Loucy (cell line): ENCODE measurements at regions not wholly inside any gene's neighbourhood (a gene's known extent, or its start where the extent isn't known, plus 50 kb on each side); places are given as distances from the start of the nearest gene placed in this dataset.

Experiments used
- H2AFZ ChIP-seq: fragments of 200-600 bp; sonication (generic); 2 replicates; pipeline ENCODE4 v1.6.0; 2016; ENCODE audit warnings: antibody characterized with exemption, mild to moderate bottlenecking, low read length, moderate library complexity
- H3F3A ChIP-seq: fragments of 200-600 bp; 2 replicates; pipeline ENCODE4 v1.6.0; 2016; ENCODE audit warnings: antibody characterized with exemption, low read depth, mild to moderate bottlenecking
- H3K27me3 ChIP-seq: fragments of 200-600 bp; sonication (generic); 2 replicates; pipeline ENCODE4 v1.6.1; 2014; ENCODE audit warnings: low read length, mild to moderate bottlenecking; ENCODE audit not compliant: insufficient read depth, poor library complexity, severe bottlenecking
- H3K36me3 ChIP-seq: fragments of 200-600 bp; sonication (generic); 2 replicates; pipeline ENCODE4 v1.6.1; 2016; ENCODE audit warnings: low read length; ENCODE audit not compliant: insufficient read depth
- H3K4me1 ChIP-seq: fragments of 200-600 bp; sonication (generic); 2 replicates; pipeline ENCODE4 v1.5.1; 2014; ENCODE audit warnings: low read length, mild to moderate bottlenecking; ENCODE audit not compliant: insufficient read depth, poor library complexity, severe bottlenecking
- H3K4me2 ChIP-seq: fragments of 200-600 bp; sonication (generic); 2 replicates; pipeline ENCODE4 v1.6.0; 2014; ENCODE audit warnings: antibody characterized with exemption, low read length, low read depth, mild to moderate bottlenecking; ENCODE audit not compliant: poor library complexity, severe bottlenecking
- H3K4me3 ChIP-seq: fragments of 200-600 bp; sonication (generic); 2 replicates; pipeline ENCODE4 v1.5.1; 2014; ENCODE audit warnings: low read length, mild to moderate bottlenecking, mixed read lengths; ENCODE audit not compliant: poor library complexity, severe bottlenecking
- H3K79me2 ChIP-seq: fragments of 200-600 bp; sonication (generic); 2 replicates; pipeline ENCODE4 v1.6.1; 2014; ENCODE audit warnings: low read length; ENCODE audit not compliant: insufficient read depth
- H3K9ac ChIP-seq: fragments of 200-600 bp; sonication (generic); 2 replicates; pipeline ENCODE4 v1.6.0; 2014; ENCODE audit warnings: mild to moderate bottlenecking, low read depth, low read length, moderate library complexity; ENCODE audit not compliant: poor library complexity, severe bottlenecking
- H3K9me2 ChIP-seq: fragments of 200-600 bp; sonication (generic); replicated peaks from 2 replicates; pipeline ENCODE4 v1.6.1; 2016; ENCODE audit warnings: low read depth, low read length, mixed read lengths
- H3K9me3 ChIP-seq: fragments of 200-600 bp; sonication (generic); 2 replicates; pipeline ENCODE4 v1.6.1; 2014; ENCODE audit warnings: mild to moderate bottlenecking, antibody characterized with exemption, low read length, low read depth; ENCODE audit not compliant: insufficient read depth
- H4K20me1 ChIP-seq: fragments of 200-600 bp; sonication (generic); 2 replicates; pipeline ENCODE4 v1.6.0; 2014; ENCODE audit warnings: antibody characterized with exemption, low read length, mild to moderate bottlenecking; ENCODE audit not compliant: insufficient read depth, poor library complexity, severe bottlenecking
- EZH2phosphoT487 ChIP-seq: fragments of 200-600 bp; IDR thresholded peaks from 2 replicates; pipeline ENCODE4 v1.6.1; 2018; ENCODE audit warnings: antibody characterized with exemption, mild to moderate bottlenecking, moderate library complexity, borderline replicate concordance
- TF ChIP-seq, protein P1 (sequence below): fragments of 200-600 bp; sonication (generic); conservative IDR thresholded peaks from 2 replicates; pipeline ENCODE4 v1.5.1; 2014; ENCODE audit warnings: mild to moderate bottlenecking, antibody characterized with exemption, low read length

DNA sequence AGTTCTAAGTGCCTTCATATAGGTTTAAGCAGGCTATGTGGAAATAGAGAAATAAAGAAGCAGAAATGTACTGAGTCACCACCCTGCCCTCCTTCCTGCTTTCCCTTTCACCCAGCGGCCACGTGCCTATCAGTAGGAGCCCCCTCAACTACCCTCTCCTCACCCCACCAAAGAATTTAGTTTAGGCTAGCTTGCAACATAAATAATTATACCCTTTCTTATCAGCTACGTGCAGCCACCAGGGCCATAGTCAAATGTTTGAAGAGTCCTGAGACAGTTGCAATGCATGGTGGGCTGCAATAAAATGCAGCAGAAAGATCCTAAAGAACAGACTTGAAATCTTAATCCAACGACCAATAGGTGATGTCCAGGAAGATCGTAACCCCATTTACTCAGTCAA is 101.2 kb downstream of the RTP5 start:
- Histone ChIP-seq H3K27me3 (no peaks in the 10 kb centered on the region), H3K4me3 (no peak overlapping the region), H3K79me2 (no peaks in the 10 kb centered on the region), H3F3A (peaks cover 10% of the 10 kb centered on the region; the same call in 1 of the 2 replicates), H4K20me1 (no peaks in the 10 kb centered on the region), H3K9me2 (no peaks in the 10 kb centered on the region), H2AFZ (no peak overlapping the region), H3K9me3 (peaks cover 3% of the 10 kb centered on the region; the same call in 1 of the 2 replicates), H3K9ac (peak overlapping the region; percentile 7), H3K4me2 (peak overlapping the region; percentile 25), H3K36me3 (peaks cover 9% of the 10 kb centered on the region; the same call in 1 of the 2 replicates), H3K4me1 (peaks cover 38% of the 10 kb centered on the region)
- TF ChIP-seq EZH2phosphoT487, result no peak
- TF ChIP-seq, protein P1, sequence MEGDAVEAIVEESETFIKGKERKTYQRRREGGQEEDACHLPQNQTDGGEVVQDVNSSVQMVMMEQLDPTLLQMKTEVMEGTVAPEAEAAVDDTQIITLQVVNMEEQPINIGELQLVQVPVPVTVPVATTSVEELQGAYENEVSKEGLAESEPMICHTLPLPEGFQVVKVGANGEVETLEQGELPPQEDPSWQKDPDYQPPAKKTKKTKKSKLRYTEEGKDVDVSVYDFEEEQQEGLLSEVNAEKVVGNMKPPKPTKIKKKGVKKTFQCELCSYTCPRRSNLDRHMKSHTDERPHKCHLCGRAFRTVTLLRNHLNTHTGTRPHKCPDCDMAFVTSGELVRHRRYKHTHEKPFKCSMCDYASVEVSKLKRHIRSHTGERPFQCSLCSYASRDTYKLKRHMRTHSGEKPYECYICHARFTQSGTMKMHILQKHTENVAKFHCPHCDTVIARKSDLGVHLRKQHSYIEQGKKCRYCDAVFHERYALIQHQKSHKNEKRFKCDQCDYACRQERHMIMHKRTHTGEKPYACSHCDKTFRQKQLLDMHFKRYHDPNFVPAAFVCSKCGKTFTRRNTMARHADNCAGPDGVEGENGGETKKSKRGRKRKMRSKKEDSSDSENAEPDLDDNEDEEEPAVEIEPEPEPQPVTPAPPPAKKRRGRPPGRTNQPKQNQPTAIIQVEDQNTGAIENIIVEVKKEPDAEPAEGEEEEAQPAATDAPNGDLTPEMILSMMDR, result no peak

DNA sequence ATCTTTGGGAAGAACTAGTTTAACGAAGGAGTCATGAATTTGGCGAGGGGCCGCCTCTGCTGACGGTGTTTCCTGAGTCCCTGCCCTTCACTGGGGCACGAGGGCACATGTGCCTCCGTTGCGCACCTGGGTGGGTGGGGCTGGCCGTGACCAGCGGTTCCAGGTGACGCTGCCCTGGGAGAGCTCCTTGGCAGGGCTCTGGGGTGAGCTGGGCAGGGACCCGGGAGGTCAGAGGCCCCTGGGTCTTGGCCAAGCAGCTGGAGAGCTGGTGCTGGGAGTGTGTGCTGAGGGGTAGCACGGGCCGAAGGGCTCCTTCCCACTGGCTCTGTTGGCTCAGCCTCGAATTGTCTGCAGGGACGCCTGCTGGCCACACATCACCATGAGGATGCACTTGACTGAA is 104.6 kb downstream of the RTP5 start:
- no peaks in the 10 kb centered on the region for H3K9me2 ChIP-seq
- H3K9ac ChIP-seq, result no peak overlapping the region
- H3K4me3 ChIP-seq, result no peak overlapping the region
- H3K36me3 ChIP-seq, result peaks cover 9% of the 10 kb centered on the region; the same call in 1 of the 2 replicates
- H3K4me1 ChIP-seq, result peaks cover 22% of the 10 kb centered on the region
- H2AFZ ChIP-seq, result no peak overlapping the region
- TF ChIP-seq, protein P1, result no peak
- TF ChIP-seq EZH2phosphoT487, result no peak
- H3K79me2 ChIP-seq, result no peaks in the 10 kb centered on the region
- no peak overlapping the region for H3K4me2 ChIP-seq
- H3K27me3 ChIP-seq, result no peaks in the 10 kb centered on the region
- H3F3A ChIP-seq, result no peaks in the 10 kb centered on the region
- H3K9me3 ChIP-seq, result peaks cover 3% of the 10 kb centered on the region; the same call in 1 of the 2 replicates
- no peaks in the 10 kb centered on the region for H4K20me1 ChIP-seq

DNA sequence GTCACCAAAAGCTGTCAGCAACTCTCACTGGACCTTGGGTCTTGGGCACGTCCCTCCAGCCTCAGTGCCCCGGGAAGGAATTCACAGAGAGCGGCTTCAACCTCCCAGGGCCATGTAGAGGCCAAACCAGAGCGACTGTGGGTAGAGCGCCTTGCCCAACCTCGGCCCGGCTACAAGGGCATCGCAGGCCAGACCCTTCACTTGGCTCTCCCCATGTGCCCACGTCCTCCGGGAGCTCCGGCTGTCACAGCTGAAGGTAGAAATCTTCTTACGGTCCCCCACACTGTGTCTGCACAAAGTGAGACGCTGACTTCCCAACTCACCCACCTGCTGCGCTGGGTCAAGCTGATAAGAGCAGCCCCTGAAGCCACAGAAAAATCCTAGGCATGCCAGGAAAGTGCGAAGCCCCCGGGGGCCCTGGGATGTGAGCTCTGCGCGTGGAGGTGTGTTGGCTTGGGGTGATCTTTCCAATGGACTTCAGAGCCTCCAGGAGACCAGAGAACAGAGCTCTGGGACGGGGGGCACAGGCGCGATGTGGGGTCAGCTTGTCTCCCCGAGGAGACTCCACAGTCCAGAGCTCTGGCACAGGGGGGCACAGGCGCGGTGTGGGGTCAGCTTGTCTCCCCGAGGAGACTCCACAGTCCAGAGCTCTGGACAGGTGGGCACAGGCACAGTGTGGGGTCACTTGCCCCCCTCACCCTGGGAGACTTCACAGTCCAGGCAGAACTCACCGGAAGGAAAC is 105.5 kb downstream of the RTP5 start:
- Histone ChIP-seq H3K36me3 (peaks cover 9% of the 10 kb centered on the region; the same call in 1 of the 2 replicates), H2AFZ (no peak overlapping the region), H3F3A (no peaks in the 10 kb centered on the region), H3K27me3 (no peaks in the 10 kb centered on the region), H3K4me2 (no peak overlapping the region), H3K79me2 (no peaks in the 10 kb centered on the region), H4K20me1 (no peaks in the 10 kb centered on the region), H3K9me2 (no peaks in the 10 kb centered on the region), H3K4me1 (peaks cover 22% of the 10 kb centered on the region), H3K9ac (no peak overlapping the region), H3K4me3 (no peak overlapping the region), H3K9me3 (peaks cover 3% of the 10 kb centered on the region; the same call in 1 of the 2 replicates)
- no peak for TF ChIP-seq EZH2phosphoT487
- TF ChIP-seq, protein P1, result no peak
